Muscle of leg (tissue), 3 donors: ENCODE measurements at regions not wholly inside any gene's neighbourhood (a gene's known extent, or its start where the extent isn't known, plus 50 kb on each side); places are given as distances from the start of the nearest gene placed in this dataset.

Source experiments
- DNase-seq: peaks from one replicate; pipeline ENCODE4 v3.0.0; 2013
- H3K27ac ChIP-seq: one replicate; pipeline ENCODE4 v1.5.1; 2013; ENCODE audit warnings: mild to moderate bottlenecking, low read length, control low read depth
- H3K27me3 ChIP-seq: one replicate; pipeline ENCODE4 v1.6.1; 2013; ENCODE audit warnings: low read length; ENCODE audit not compliant: control insufficient read depth, insufficient read depth
- H3K36me3 ChIP-seq: one replicate; pipeline ENCODE4 v1.6.1; 2013; ENCODE audit warnings: low read length; ENCODE audit not compliant: control insufficient read depth, insufficient read depth
- H3K4me1 ChIP-seq: one replicate; pipeline ENCODE4 v1.6.1; 2013; ENCODE audit warnings: low read length; ENCODE audit not compliant: control insufficient read depth, insufficient read depth
- H3K4me3 ChIP-seq: one replicate; pipeline ENCODE4 v1.5.1; 2013; ENCODE audit warnings: low read length, control low read depth
- H3K9me3 ChIP-seq: replicated peaks from 2 replicates; pipeline ENCODE4 v1.6.1; 2013; ENCODE audit warnings: low read depth, low read length; ENCODE audit not compliant: control insufficient read depth
- WGBS: methylation state at CpG from one replicate; pipeline ENCODE4 v1.1.5; 2013; ENCODE audit warnings: missing lambda C conversion rate; ENCODE audit not compliant: insufficient coverage; 5-methylcytosine and 5-hydroxymethylcytosine counted together

DNA sequence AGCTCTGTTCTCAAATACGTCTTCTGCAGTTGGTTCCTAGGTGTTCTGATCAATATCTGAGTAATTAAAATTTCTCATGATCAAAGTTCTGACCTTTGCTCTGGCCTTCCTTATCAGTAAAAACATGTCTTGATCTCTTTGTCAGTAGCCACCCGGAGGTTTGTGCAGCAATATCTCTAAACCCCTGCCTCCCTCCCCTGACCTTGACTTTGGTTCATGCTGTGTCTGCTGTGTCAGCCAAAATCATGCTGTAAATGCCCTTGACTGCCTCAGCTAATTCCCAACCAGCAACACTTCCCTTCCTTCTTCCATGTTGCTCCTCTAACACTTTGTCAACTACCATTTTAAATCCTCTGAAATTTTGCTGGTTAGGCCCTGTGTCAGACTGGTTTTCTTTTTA lies 424.7 kb downstream of the FAM181B start:
- Histone ChIP-seq H3K27ac (no peak overlapping the region), H3K27me3 (no peaks in the 10 kb centered on the region), H3K9me3 (no peaks in the 10 kb centered on the region), H3K4me3 (no peak overlapping the region), H3K36me3 (no peaks in the 10 kb centered on the region), H3K4me1 (no peaks in the 10 kb centered on the region)
- no peak for DNase-seq
- WGBS, result 33% methylated on average over 1 of the region's 2 CpGs

DNA sequence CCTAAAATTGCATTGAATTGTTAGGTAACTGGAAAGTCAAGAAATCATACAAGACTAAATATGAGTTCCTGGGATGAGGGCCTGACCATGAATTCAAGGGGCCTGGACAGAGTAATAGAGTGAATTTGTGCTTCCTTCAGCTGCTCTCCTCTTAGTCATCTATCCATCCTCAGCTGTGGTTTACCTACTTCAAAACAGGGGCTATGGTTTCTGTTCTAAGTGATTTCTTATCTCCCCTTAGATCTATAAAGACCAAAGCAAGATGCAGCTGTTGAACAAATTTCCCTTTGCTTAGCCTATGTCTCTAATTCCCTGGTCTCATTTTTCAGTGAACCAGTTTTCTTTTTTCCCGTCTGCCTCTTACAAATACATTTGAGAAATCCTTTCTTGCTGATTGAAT lies 428.5 kb downstream of the FAM181B start:
- DNase-seq, result no peak
- Histone ChIP-seq H3K4me1 (no peaks in the 10 kb centered on the region), H3K36me3 (no peaks in the 10 kb centered on the region), H3K9me3 (no peaks in the 10 kb centered on the region), H3K27ac (no peak overlapping the region), H3K27me3 (no peaks in the 10 kb centered on the region), H3K4me3 (no peak overlapping the region)
- WGBS, result no CpG with 5 or more reads among the region's 1 CpG

DNA sequence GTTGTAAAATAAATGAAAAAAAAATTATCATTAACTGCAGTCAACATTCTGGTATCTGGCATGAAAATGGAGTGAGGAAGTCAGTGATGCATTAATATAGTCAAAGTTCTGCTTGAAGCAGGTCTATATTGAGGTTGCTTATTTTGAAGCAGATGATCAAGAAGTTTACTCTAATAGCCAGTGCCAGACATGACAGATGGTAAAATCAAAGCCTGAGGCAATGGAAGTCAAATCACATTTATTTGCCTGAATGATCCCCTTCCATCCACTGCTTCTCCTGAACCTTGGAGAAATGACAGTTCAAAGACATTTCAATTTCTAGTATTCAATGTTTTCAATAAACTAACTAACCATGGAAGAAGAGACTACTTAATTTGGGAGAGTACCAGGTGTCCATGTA lies 430.0 kb downstream of the FAM181B start:
- no peak overlapping the region for H3K27ac ChIP-seq
- no peak overlapping the region for H3K4me3 ChIP-seq

DNA sequence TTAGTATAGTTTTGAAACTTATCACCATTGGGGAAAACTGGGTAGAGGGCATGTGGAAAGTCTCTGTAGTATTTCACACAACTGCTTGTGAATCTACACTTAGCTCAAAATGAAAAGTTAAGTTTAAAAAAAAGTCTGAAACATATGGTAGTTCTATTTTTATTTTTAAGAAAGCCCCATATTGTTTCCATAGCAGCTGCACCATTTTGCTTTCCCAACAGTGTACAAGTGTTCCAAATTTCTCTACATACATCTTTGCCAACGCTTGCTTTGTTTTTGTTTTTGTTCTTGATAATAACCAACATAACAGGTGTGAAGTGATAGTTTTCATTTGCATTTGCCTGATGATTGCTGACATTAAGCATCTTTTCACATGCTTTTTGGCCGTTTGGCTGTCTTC lies 445.2 kb downstream of the FAM181B start:
- peak; percentile 0 for DNase-seq

More for the DNA sequence above, 430.0 kb downstream of the FAM181B start:
- Histone ChIP-seq H3K9me3 (no peaks in the 10 kb centered on the region), H3K27me3 (no peaks in the 10 kb centered on the region), H3K4me1 (no peaks in the 10 kb centered on the region), H3K36me3 (no peaks in the 10 kb centered on the region)
- no peak for DNase-seq

GRCh38 chr11:82270870-82271269 lies 462.8 kb downstream of the FAM181B start:
- Histone ChIP-seq H3K4me1 (no peaks in the 10 kb centered on the region), H3K36me3 (no peaks in the 10 kb centered on the region), H3K27me3 (no peaks in the 10 kb centered on the region), H3K4me3 (no peak overlapping the region), H3K27ac (no peak overlapping the region), H3K9me3 (no peaks in the 10 kb centered on the region)
- WGBS, result no CpG with 5 or more reads among the region's 1 CpG
- DNase-seq, result no peak

More for the DNA sequence above, 445.2 kb downstream of the FAM181B start:
- Histone ChIP-seq H3K36me3 (no peaks in the 10 kb centered on the region), H3K27me3 (no peaks in the 10 kb centered on the region), H3K4me3 (no peak overlapping the region), H3K9me3 (no peaks in the 10 kb centered on the region), H3K4me1 (no peaks in the 10 kb centered on the region), H3K27ac (no peak overlapping the region)
- WGBS, result no CpG with 5 or more reads among the region's 2 CpGs

DNA sequence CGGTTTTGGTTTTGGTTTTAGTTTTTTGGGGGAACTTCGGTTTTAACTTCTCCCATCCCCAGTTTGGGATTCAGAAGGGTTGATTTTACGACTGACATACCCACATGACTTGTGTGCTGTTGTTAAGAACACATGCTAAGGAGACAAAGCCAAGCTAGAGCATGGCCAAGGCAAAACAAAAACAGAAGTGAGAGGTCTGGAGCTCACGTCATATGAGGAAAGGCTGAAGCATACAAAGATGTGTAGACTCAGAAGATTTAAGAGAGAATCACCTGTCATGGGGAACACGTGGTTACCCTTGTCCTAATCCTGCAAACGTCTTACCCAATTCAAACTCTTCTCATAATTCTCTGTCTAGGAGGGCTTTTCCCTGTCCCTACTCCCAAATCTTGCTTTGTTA lies 465.0 kb downstream of the FAM181B start:
- no peak for DNase-seq
- Histone ChIP-seq H3K4me3 (no peak overlapping the region), H3K4me1 (no peaks in the 10 kb centered on the region), H3K27ac (no peak overlapping the region), H3K27me3 (no peaks in the 10 kb centered on the region), H3K9me3 (no peaks in the 10 kb centered on the region), H3K36me3 (no peaks in the 10 kb centered on the region)
- WGBS, result 55% methylated on average over 3 of the region's 6 CpGs

DNA sequence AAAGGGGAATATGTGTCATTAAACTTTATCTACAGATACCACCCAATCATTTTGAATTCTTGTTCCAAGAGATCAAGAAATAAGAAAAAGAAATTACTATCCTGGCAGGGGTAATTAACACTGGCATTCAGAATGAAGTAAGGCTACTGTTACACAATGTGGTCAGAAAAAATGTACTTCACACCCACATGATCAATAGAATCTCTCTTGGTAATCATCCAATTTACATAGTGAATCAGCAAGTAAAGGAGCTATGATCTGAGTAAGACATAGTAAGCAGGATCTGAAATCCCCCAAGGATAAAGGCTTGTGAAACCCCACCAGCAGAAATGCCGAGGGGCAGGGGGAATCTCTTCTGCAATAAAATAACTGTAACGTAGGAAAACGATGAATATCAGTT lies 466.5 kb downstream of the FAM181B start:
- no peak for DNase-seq
- WGBS, result no CpG with 5 or more reads among the region's 3 CpGs

DNA sequence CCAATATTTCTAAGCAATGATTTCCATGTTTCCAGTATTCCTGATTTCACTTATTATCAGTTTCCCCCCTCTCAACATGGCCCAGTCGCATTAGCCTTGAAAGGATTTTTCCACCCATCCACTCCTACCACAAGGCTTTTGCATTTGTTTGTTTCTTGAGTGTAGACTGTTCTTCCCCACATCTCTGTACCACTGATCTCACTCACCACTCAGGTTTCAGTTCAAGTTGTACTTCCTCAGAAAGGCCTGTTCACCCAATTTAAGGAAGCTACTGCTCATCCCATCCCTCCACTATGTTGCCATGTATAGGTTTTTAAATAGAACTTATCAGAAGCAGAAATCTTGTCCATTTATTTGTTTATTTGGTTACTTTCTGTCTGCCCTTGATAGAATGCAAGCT lies 472.3 kb downstream of the FAM181B start:
- H3K27ac ChIP-seq, result no peak overlapping the region
- H3K4me1 ChIP-seq, result no peaks in the 10 kb centered on the region
- no peak overlapping the region for H3K4me3 ChIP-seq
- no peaks in the 10 kb centered on the region for H3K27me3 ChIP-seq
- no peaks in the 10 kb centered on the region for H3K9me3 ChIP-seq
- no peaks in the 10 kb centered on the region for H3K36me3 ChIP-seq
- WGBS, result no CpG with 5 or more reads among the region's 1 CpG
- DNase-seq, result no peak

More for the DNA sequence above, 466.5 kb downstream of the FAM181B start:
- no peak overlapping the region for H3K27ac ChIP-seq
- H3K4me1 ChIP-seq, result no peaks in the 10 kb centered on the region
- H3K9me3 ChIP-seq, result no peaks in the 10 kb centered on the region
- no peak overlapping the region for H3K4me3 ChIP-seq
- H3K36me3 ChIP-seq, result no peaks in the 10 kb centered on the region
- no peaks in the 10 kb centered on the region for H3K27me3 ChIP-seq

DNA sequence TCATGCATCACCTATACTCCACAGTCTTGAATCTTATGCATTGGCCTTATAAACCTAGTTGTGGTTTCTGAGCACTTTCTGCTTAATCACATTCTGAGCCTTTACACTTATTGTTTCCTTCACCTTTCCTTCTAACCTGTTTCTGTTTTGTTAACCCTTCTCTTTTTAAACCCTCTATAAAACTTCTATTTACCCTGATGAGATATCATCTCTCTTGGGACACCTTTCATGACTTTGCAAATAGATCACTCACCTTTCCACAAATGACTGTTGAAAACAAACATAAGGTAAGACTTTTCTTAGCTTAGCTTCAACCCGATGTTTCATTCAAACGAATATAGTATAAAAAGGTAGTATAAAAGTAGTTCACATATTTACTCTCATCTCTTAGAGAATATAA lies 483.6 kb downstream of the FAM181B start:
- Histone ChIP-seq H3K4me3 (no peak overlapping the region), H3K4me1 (no peaks in the 10 kb centered on the region)

GRCh38 chr11:82246926-82247325 lies 486.7 kb downstream of the FAM181B start:
- Histone ChIP-seq H3K4me3 (no peak overlapping the region), H3K36me3 (no peaks in the 10 kb centered on the region), H3K27me3 (no peaks in the 10 kb centered on the region), H3K9me3 (no peaks in the 10 kb centered on the region), H3K27ac (no peak overlapping the region), H3K4me1 (no peaks in the 10 kb centered on the region)
- no peak for DNase-seq

More for the DNA sequence above, 483.6 kb downstream of the FAM181B start:
- Histone ChIP-seq H3K27ac (no peak overlapping the region), H3K27me3 (no peaks in the 10 kb centered on the region), H3K9me3 (no peaks in the 10 kb centered on the region), H3K36me3 (no peaks in the 10 kb centered on the region)
- DNase-seq, result no peak
- no CpG with 5 or more reads among the region's 2 CpGs for WGBS

- 86% methylated on average over 4 of the region's 5 CpGs for WGBS
Measured at GRCh38 chr11:82239498-82239897, 494.2 kb downstream of the FAM181B start.

More at GRCh38 chr11:82239498-82239897, 494.2 kb downstream of the FAM181B start:
- Histone ChIP-seq H3K27ac (no peak overlapping the region), H3K36me3 (no peaks in the 10 kb centered on the region), H3K4me1 (no peaks in the 10 kb centered on the region), H3K27me3 (no peaks in the 10 kb centered on the region), H3K4me3 (no peak overlapping the region), H3K9me3 (peaks cover 2% of the 10 kb centered on the region)
- DNase-seq, result no peak
